Activated naive CD4-positive, alpha-beta T cell treated with anti-CD3 and anti-CD28 coated beads, Interleukin-2, amount 10 ng/mL, durations not matched to agents 7 days and 5 days (primary cell): ENCODE measurements at regions not wholly inside any gene's neighbourhood (a gene's known extent, or its start where the extent isn't known, plus 50 kb on each side); places are given as distances from the start of the nearest gene placed in this dataset.

Experiments used
- CTCF ChIA-PET: fragments of 350-600 bp; sonication (Branson Sonifier 250); formaldehyde crosslinking; loops from one replicate; lab custom pipeline; 2021; ENCODE audit warnings: antibody characterized with exemption; lab: Charles Lee
- DNase-seq: peaks from one replicate; pipeline ENCODE4 v3.0.0-alpha.2; 2020
- H3K27ac Mint-ChIP-seq: one replicate; pipeline ENCODE4 v1.8.0; 2021; ENCODE audit warnings: mild to moderate bottlenecking, moderate library complexity, mixed read lengths
- H3K27me3 Mint-ChIP-seq: one replicate; pipeline ENCODE4 v1.8.0; 2021; ENCODE audit warnings: mild to moderate bottlenecking, mixed read lengths
- H3K36me3 Mint-ChIP-seq: one replicate; pipeline ENCODE4 v1.8.0; 2021; ENCODE audit warnings: mixed read lengths
- H3K4me1 Mint-ChIP-seq: one replicate; pipeline ENCODE4 v1.8.0; 2021; ENCODE audit warnings: mixed read lengths
- H3K4me3 Mint-ChIP-seq: one replicate; pipeline ENCODE4 v1.8.0; 2021; ENCODE audit warnings: mild to moderate bottlenecking, moderate library complexity, mixed read lengths
- H3K9me3 Mint-ChIP-seq: one replicate; pipeline ENCODE4 v1.8.0; 2021; ENCODE audit warnings: mixed read lengths

GRCh38 chr20:24253321-24253720 lies 216.1 kb upstream of the SYNDIG1 start:
- peaks cover 9% of the 10 kb centered on the region for H3K27me3 Mint-ChIP-seq
- no peak overlapping the region for H3K4me3 Mint-ChIP-seq

GRCh38 chr20:24245094-24245493 lies 224.3 kb upstream of the SYNDIG1 start:
- no peaks in the 10 kb centered on the region for H3K9me3 Mint-ChIP-seq
- CTCF ChIA-PET = no interaction called here
- H3K4me3 Mint-ChIP-seq = no peak overlapping the region
- H3K27me3 Mint-ChIP-seq = no peaks in the 10 kb centered on the region
- no peak for DNase-seq
- H3K36me3 Mint-ChIP-seq = no peaks in the 10 kb centered on the region
- no peaks in the 10 kb centered on the region for H3K4me1 Mint-ChIP-seq
- H3K27ac Mint-ChIP-seq = no peak overlapping the region

More at GRCh38 chr20:24253321-24253720, 216.1 kb upstream of the SYNDIG1 start:
- Mint-ChIP-seq H3K36me3 (no peaks in the 10 kb centered on the region), H3K4me1 (no peaks in the 10 kb centered on the region), H3K27ac (no peak overlapping the region), H3K9me3 (no peaks in the 10 kb centered on the region)
- no peak for DNase-seq
- CTCF ChIA-PET = no interaction called here

DNA sequence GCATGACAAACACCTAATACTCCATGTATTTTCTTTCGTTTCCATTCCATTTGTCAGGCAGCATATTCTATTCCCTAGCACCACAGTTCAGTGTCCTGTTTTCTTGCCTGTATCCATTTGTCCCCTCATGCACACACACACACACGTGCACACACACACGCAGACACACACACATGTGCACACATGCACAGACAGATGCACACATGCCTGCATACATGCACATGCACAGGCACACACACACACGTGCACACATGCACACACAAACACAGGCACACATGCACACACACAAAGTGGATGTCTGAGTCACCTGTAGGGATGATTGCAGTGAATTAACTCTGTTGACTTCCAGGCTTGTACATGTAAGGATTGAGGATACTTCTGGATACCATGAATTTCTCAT lies 226.7 kb upstream of the SYNDIG1 start:
- DNase-seq = no peak
- CTCF ChIA-PET = no interaction called here
- Mint-ChIP-seq H3K27ac (no peak overlapping the region), H3K27me3 (peaks cover 4% of the 10 kb centered on the region), H3K4me1 (no peaks in the 10 kb centered on the region), H3K4me3 (no peak overlapping the region), H3K9me3 (no peaks in the 10 kb centered on the region), H3K36me3 (no peaks in the 10 kb centered on the region)

DNA sequence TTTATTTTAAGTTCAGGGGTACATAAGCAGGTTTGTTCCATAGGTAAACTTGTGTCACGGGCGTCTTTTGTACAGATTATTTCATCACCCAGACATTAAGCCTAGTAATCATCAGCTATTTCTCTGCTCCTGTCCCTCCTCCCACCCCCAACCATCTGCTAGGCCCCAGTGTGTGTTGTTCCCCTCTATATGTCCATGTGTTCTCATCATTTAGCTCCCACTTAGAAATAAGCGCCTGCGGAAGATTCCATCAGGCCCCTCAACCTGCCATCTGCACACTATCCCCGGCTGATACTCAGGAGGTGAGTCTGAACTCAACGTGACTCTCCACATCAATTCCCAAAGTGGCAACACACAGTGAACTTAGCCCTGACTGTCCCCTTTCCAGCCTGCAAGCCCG lies 228.0 kb upstream of the SYNDIG1 start:
- H3K9me3 Mint-ChIP-seq = no peaks in the 10 kb centered on the region
- H3K4me3 Mint-ChIP-seq = no peak overlapping the region
- CTCF ChIA-PET = no interaction called here
- H3K27ac Mint-ChIP-seq = no peak overlapping the region
- H3K36me3 Mint-ChIP-seq = no peaks in the 10 kb centered on the region
- no peaks in the 10 kb centered on the region for H3K4me1 Mint-ChIP-seq
- H3K27me3 Mint-ChIP-seq = peaks cover 9% of the 10 kb centered on the region
- no peak for DNase-seq

DNA sequence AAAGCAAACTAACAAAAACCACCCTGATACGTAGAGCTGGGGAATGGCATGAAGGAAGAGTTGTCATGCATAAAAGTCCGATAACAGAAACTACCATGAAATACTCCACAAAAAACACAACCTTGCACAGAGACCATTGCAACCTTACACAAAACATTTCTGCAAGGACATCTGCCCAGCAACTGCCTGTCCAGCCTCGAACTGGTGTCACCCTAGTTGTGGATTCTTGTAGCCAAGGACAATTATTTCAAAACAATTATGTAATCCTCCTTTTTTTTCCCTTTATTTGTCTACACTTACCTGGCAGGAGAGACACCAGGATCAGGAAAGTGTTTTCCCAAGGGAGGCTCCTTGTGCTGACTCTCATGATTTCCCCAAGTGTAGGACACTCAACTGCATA lies 232.5 kb upstream of the SYNDIG1 start:
- DNase-seq = no peak
- Mint-ChIP-seq H3K9me3 (no peaks in the 10 kb centered on the region), H3K27ac (no peak overlapping the region), H3K4me1 (no peaks in the 10 kb centered on the region), H3K36me3 (no peaks in the 10 kb centered on the region), H3K4me3 (no peak overlapping the region), H3K27me3 (peaks cover 9% of the 10 kb centered on the region)
- CTCF ChIA-PET = no interaction called here

DNA sequence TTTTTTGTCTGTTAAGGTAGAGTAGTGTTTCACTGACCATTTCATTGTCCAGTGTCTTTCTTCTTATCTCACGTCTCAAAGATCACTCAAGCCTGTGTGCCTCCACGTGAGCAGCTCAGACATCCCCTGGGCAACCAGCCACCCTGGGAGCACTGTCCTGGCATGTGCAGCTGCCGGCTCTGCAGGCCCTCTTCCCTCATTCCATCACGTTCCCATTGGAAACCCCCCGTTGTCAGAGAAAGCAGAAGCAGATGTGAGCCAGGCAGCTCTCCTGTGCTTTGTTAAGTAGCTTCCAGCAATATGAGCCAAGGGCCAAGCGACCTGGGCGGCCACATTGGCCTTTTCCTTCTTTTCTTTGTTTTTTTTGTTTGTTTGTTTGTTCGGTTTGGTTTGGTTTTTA lies 233.2 kb upstream of the SYNDIG1 start:
- H3K27me3 Mint-ChIP-seq = peaks cover 9% of the 10 kb centered on the region
- no peak overlapping the region for H3K4me3 Mint-ChIP-seq
- CTCF ChIA-PET = no interaction called here
- no peaks in the 10 kb centered on the region for H3K9me3 Mint-ChIP-seq
- no peaks in the 10 kb centered on the region for H3K4me1 Mint-ChIP-seq
- DNase-seq = no peak
- no peaks in the 10 kb centered on the region for H3K36me3 Mint-ChIP-seq
- no peak overlapping the region for H3K27ac Mint-ChIP-seq

GRCh38 chr20:24235296-24236175 lies 233.9 kb upstream of the SYNDIG1 start:
- H3K4me3 Mint-ChIP-seq = no peak overlapping the region
- CTCF ChIA-PET = no interaction called here
- H3K9me3 Mint-ChIP-seq = no peaks in the 10 kb centered on the region

GRCh38 chr20:24227600-24227999 lies 239.0 kb upstream of the GGTLC1 start:
- no peak overlapping the region for H3K27ac Mint-ChIP-seq
- no peak for DNase-seq
- peaks cover 11% of the 10 kb centered on the region for H3K27me3 Mint-ChIP-seq
- H3K4me1 Mint-ChIP-seq = no peaks in the 10 kb centered on the region
- no peaks in the 10 kb centered on the region for H3K9me3 Mint-ChIP-seq
- H3K36me3 Mint-ChIP-seq = no peaks in the 10 kb centered on the region
- CTCF ChIA-PET = no interaction called here
- no peak overlapping the region for H3K4me3 Mint-ChIP-seq

More at GRCh38 chr20:24235296-24236175, 233.9 kb upstream of the SYNDIG1 start:
- no peak overlapping the region for H3K27ac Mint-ChIP-seq
- peaks cover 9% of the 10 kb centered on the region for H3K27me3 Mint-ChIP-seq
- H3K4me1 Mint-ChIP-seq = no peaks in the 10 kb centered on the region
- H3K36me3 Mint-ChIP-seq = no peaks in the 10 kb centered on the region
- no peak for DNase-seq

DNA sequence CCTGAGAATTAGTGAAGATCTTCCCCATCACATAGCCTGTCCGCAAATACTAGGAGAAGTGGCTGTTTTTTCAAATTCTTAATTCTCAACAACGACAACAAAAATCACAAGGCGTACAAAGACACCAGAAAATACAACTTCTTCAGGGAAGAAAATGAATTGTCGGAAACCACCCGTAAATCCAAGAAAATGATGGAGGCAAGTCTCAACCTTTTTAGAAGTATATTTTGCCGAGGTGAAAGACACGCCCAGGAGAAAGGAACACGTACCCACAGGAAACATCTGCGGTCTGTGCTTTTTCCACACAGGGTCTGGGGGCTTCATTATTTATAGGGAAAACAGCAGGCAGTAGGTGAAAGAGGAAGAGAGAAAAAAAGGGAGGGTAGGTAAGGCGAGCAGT lies 223.9 kb upstream of the GGTLC1 start:
- Mint-ChIP-seq H3K27ac (no peak overlapping the region), H3K36me3 (no peaks in the 10 kb centered on the region), H3K4me3 (no peak overlapping the region), H3K9me3 (peaks cover 14% of the 10 kb centered on the region), H3K27me3 (peaks cover 36% of the 10 kb centered on the region), H3K4me1 (peaks cover 7% of the 10 kb centered on the region)
- no peak for DNase-seq
- CTCF ChIA-PET = no interaction called here

GRCh38 chr20:24211972-24212371 lies 223.4 kb upstream of the GGTLC1 start:
- CTCF ChIA-PET = no interaction called here
- peaks cover 7% of the 10 kb centered on the region for H3K4me1 Mint-ChIP-seq
- DNase-seq = no peak
- H3K4me3 Mint-ChIP-seq = no peak overlapping the region
- peaks cover 14% of the 10 kb centered on the region for H3K9me3 Mint-ChIP-seq
- no peaks in the 10 kb centered on the region for H3K36me3 Mint-ChIP-seq
- peaks cover 36% of the 10 kb centered on the region for H3K27me3 Mint-ChIP-seq
- H3K27ac Mint-ChIP-seq = no peak overlapping the region

DNA sequence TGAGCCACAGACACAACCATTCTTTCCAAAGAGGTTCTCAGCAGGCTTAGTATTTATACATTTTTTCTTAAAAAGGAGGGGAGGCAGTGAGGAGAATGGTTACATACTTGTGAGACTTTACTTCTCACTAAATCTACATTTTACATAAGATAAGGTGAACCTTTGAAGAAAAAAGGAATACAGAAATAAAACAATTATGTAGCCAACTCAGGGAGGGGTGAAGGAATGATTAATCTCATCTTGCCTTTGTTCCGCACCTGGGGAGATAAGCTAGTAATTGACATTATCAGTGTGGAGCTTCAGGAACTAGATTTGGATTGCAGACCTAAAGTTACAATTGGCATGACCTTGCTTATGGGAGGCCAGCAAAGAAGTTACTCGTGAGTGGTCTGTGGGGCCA lies 221.8 kb upstream of the GGTLC1 start:
- peaks cover 12% of the 10 kb centered on the region for H3K9me3 Mint-ChIP-seq
- H3K27me3 Mint-ChIP-seq = peaks cover 32% of the 10 kb centered on the region
- CTCF ChIA-PET = no interaction called here
- no peak for DNase-seq
- H3K36me3 Mint-ChIP-seq = no peaks in the 10 kb centered on the region
- H3K4me3 Mint-ChIP-seq = no peak overlapping the region
- no peak overlapping the region for H3K27ac Mint-ChIP-seq
- peaks cover 7% of the 10 kb centered on the region for H3K4me1 Mint-ChIP-seq

GRCh38 chr20:24208652-24209051 lies 220.1 kb upstream of the GGTLC1 start:
- Mint-ChIP-seq H3K27me3 (peaks cover 24% of the 10 kb centered on the region), H3K4me3 (no peak overlapping the region), H3K36me3 (no peaks in the 10 kb centered on the region), H3K27ac (no peak overlapping the region), H3K9me3 (peaks cover 12% of the 10 kb centered on the region), H3K4me1 (peaks cover 7% of the 10 kb centered on the region)
- CTCF ChIA-PET = no interaction called here
- DNase-seq = no peak

DNA sequence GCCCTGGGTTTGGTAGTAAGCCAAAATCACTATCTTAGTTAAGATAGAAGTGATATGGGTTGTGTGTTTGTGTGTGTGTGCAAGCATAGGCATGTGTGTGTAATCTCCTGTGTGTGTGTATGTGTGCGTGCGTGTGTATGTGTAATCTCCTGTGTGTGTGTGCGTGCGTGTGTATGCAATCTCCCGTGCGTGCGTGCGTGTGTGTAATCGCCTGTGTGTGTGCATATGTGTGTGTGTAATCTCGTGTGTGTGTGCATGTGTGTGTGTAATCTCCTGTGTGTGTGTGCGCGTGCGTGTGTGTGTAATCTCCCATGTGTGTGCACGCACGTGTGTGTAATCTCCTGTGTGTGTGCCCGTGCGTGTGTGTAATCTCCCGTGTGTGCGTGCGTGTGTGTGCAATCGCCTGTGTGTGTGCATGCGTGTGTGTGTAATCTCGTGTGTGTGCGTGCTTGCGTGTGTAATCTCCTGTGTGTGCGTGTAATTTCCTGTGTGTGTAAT lies 219.3 kb upstream of the GGTLC1 start:
- Mint-ChIP-seq H3K27me3 (peaks cover 20% of the 10 kb centered on the region), H3K27ac (no peak overlapping the region), H3K36me3 (no peaks in the 10 kb centered on the region), H3K4me3 (no peak overlapping the region), H3K4me1 (peaks cover 7% of the 10 kb centered on the region), H3K9me3 (peaks cover 12% of the 10 kb centered on the region)
- CTCF ChIA-PET = no interaction called here
- DNase-seq = no peak

GRCh38 chr20:24206995-24207394 lies 218.4 kb upstream of the GGTLC1 start:
- no peak for DNase-seq
- H3K4me3 Mint-ChIP-seq = no peak overlapping the region

DNA sequence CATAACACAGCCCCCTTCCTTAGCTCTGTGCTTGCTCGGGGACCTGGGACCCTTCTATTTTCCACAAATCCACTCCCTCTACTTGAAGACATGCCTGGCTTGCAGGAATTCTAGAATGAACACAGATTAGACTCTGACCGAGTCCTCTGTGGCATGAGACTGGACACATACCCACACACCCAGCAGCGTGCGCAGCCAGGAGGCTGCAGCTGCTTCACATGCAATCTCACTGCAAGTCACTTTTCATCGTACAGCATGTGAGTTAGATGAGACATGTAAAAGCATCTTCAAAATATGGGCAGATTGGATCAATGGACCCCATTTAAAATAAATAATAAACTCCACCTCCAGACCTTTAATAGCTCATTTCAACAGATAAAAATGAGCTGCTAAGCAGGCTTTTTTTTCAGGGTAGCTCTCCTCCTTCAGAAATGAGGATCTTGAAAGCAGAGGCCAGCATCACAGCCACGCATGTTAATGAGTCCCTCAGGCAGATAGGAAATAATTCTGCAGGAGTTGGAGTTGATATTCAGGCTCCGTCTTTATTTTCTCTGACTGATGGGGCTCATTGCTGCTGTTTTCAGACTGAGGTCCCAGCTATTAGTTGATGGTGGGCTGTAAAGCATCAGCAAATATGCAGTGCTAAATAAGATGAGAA lies 215.1 kb upstream of the GGTLC1 start:
- CTCF ChIA-PET = no interaction called here
- no peaks in the 10 kb centered on the region for H3K4me1 Mint-ChIP-seq
- H3K27me3 Mint-ChIP-seq = no peaks in the 10 kb centered on the region
- peaks cover 12% of the 10 kb centered on the region for H3K9me3 Mint-ChIP-seq
- H3K4me3 Mint-ChIP-seq = no peak overlapping the region
- no peak overlapping the region for H3K27ac Mint-ChIP-seq
- DNase-seq = no peak
- no peaks in the 10 kb centered on the region for H3K36me3 Mint-ChIP-seq

More at GRCh38 chr20:24206995-24207394, 218.4 kb upstream of the GGTLC1 start:
- Mint-ChIP-seq H3K9me3 (peaks cover 12% of the 10 kb centered on the region), H3K4me1 (peaks cover under 1% of the 10 kb centered on the region), H3K27ac (no peak overlapping the region), H3K27me3 (peaks cover 12% of the 10 kb centered on the region), H3K36me3 (no peaks in the 10 kb centered on the region)
- CTCF ChIA-PET = no interaction called here
